Kidney tubule cell (primary cell): ENCODE measurements at regions not wholly inside any gene's neighbourhood (a gene's known extent, or its start where the extent isn't known, plus 50 kb on each side); places are given as distances from the start of the nearest gene placed in this dataset.
"Not testable (repeated sequence)": the region's sequence is repeated elsewhere in the genome, so short reads cannot be mapped to it uniquely, and the experiment has no call there.

Source experiments
- DNase-seq: peaks from one replicate; pipeline ENCODE4 v3.0.0-alpha.2; 2018; ENCODE audit warnings: low spot score

GRCh38 chr1:212495766-212496494 lies 63.2 kb downstream of the NENF start:
- DNase-seq: no peak

DNA sequence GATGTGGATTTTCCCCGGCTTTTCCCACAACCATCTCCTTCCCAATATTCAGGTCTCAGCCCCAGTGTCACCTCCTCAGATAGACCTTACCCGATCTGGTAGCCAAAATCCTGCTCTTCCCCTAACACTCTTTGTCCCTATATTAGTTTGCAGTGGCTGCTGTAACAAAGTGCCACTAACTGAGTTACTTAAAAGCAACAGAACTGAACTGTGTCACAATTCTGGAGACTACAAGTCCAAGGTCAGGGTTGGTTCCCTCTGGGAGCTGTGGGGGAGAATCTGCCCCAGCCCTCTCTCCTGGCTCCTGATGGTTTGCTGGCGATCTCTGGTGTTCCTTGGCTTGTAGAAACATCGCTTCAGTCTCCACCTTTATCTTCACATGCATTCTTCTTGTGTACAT lies 64.0 kb downstream of the NENF start:
- DNase-seq: no peak

- DNase-seq: no peak
Observed at GRCh38 chr1:212497553-212497952, 64.8 kb downstream of the NENF start.

DNA sequence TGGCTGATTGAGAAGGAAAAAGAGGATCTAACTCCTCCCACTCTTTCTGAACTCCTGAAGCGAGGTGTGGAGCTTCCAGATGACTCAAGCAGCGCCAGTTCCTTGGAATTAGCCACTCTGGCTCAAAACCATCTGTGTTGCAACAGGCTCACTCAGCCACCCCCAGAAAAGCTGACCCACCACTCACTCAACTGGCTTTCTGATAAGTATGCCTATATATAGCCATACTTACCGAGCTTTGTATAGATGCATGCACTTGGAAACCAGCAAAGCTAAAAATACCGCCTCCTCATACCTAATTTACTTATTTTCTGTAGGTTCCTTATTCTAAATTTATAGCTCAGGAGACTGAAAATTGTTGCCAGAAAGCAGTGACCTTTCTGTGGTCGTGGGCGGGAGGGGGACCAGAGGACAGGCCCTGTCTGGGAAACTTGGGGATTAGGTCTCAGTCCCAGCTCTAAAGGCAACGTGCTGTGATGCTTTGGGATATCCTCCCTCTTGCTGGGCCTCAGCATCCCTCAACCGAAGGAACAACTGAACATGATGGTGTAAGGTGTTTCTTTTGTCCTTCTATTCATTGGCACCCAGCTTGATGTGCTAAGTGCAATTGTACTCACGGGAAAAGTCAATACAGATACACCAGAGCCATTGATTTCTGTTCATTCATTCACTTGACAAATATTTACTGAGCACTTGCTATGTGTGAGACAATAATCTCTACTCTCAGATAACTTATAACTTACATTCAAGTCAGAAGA lies 65.7 kb downstream of the NENF start:
- DNase-seq: peak; percentile 61

DNA sequence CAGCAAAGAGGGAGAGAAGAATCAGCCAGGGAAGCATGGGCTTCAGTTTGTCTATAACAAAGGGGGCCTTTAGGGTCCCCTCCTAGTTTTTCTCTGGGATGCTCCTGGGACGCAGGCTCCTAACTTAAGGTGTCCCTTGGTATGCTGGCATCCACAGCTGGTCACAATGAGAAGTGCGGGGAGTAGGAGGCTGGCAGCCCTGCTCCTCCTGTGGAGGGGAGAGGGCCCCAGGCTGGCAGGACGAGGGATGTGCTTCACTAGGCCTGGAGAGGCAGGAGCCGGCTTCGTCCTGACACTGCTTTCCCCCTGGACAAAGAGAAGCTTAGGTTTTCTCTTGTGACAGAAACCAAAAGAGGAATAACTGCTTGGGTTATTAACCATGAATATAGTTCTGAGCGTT lies 67.6 kb downstream of the NENF start:
- DNase-seq: no peak

DNA sequence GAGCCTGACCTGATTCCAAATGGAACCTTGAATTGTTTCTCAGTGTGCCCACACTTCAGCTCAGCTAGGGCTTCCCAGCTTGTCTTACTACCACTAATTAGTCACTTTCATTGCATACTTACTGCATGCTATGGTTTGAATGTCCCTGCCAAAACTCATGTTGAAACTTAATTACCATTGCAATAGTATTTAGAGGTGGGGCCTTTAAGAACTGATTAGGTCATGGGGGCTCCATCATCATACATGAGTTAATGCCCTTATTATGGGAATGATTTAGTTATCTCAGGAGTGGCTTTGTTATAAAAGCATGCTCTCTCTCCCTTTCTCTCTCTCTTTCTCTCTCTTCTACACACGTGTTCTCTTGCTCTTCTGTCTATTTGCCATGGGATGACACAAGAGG lies 68.3 kb downstream of the NENF start:
- DNase-seq: no peak

- no peak for DNase-seq
Observed at GRCh38 chr1:212503714-212504113, 71.0 kb downstream of the NENF start.

DNA sequence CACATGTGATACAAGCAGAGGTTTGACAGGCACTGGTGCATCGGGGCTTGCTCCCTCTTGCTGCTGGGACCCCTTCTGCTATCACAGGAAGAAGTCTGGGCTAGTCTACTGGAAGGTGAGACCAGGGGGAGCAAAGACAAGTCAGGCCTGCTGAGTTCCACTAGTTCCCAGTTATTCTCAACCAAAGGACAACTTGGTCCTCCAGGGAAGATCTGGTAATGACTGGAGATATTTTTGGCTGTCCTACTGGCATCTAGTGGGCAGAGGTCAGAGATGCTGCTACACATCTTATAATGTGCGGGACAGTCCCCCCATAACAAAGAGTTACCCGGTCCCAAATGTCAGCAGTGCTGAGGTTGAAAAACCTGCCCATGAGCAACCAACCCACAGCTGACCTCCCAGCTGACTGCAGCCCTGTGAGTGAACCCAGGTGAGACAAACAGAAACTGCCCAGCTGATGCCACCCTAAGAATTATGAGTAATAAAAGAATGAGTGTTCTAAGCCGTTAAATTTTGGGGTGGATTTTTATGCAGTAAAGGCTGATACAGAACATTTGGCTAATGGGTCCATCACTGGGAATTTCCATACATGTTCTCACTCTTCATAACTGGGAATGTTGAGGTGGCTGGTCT lies 71.6 kb downstream of the NENF start:
- DNase-seq: peak; percentile 17

DNA sequence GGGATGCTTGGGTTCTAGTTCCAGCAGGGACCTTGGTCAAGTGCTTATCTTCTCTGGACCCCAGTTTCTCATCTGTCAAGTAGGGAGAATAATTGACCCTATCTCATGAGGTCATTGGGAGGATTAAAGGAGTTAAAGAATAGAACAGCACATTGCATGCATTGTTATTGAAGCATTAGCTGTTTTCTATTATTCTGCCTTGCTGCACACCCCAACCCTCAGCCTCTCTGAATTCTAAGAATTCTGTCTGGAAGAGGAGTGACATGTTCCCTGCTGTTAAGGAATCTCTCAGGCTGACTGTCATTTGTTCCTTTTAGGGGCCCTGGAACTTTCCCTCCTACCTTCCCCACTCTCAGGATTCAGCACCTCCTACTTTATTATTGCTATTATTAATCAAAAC lies 73.9 kb downstream of the NENF start:
- no peak for DNase-seq

DNA sequence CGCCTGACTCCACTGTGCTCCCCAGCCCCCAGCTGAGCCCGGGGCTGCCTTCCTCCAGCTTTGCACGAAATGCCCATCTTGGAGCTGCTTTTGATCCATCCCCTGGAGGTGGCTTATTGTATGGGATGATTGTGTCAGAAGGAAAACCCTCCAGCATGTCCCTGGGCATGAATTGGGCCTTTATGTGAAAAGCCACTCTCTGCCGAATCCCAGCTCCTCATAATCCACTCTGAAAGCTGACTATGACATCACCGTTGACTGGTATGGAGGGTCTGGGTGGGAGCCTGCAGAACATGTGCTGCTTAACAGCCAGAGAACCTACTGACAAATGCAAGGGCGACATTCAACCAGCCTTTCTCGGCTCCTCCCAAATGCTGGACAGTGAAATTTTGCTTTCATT lies 74.6 kb downstream of the NENF start:
- DNase-seq: no peak

- DNase-seq: peak; percentile 84
Observed at GRCh38 chr1:212512816-212513559, 80.3 kb downstream of the NENF start.

DNA sequence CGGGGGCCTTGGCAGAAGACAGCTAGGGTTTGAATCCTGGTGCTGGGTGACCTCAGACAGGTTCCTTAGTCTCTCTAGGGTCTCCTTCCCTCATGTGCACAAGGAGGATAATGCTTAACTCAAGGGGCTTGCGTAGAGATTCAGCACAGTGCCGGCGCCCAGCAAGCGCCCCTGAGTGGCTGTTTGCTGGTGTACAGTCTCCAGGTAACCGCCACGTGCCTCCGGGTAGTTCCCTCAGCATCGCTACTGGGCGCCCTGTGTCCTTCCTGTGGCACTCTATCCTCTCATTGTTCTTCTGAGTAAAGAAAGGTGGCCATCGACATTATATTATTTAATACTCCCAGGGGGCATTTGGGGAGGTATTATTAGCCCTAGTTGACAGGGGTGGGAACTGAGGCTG lies 80.9 kb downstream of the NENF start:
- DNase-seq: no peak

DNA sequence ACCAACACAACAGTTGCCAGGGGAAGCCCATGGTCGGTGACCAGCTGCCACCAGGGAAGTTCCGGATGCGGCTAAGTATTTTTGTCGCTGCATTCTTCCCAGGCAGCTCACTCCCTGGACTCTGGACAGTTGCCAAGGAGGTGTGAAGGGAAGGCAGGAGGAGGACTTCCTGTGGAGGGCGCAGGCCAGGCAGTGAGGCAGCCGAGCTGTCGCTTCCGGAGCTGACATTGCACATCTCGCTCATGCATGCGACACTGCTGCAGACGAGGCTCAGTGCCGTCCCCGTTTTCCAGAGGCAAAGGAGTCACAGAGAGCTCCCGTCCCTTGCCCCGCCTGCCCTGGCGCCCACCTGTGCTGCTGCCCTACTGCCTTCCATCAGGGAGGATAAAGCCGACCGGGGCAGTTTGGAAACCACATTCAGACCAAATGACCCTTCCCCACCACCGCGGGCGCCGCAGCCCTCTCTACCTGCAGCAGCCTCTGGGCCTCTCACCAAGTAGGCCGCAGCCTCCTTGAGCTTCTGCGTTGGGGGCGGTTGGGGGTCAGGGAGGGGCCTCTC lies 81.4 kb downstream of the NENF start:
- DNase-seq: peak; percentile 99

DNA sequence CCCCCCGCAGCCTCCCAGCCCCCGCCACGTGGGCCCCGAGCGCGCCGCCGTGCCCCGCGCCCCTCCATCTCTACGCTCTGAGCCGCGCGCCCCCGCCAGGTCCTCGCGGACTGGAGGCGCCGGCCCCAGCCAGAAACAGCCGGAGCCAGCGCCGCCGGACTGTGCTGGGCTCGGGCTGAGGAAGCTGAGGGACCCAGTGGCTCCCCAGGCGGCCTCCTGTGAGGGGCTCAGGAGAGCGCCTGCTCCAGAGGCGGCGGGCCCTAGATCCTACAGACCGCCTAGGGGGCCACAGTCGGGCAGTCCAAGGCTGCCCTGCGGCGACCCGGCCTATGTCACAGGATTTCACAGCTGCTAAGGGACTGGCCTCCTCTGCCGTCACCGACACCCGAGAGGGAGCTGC lies 82.1 kb downstream of the NENF start:
- no peak for DNase-seq

GRCh38 chr1:212515329-212515760 lies 82.6 kb downstream of the NENF start:
- no peak for DNase-seq

GRCh38 chr1:212516012-212516411 lies 83.3 kb downstream of the NENF start:
- not testable (repeated sequence) for DNase-seq

DNA sequence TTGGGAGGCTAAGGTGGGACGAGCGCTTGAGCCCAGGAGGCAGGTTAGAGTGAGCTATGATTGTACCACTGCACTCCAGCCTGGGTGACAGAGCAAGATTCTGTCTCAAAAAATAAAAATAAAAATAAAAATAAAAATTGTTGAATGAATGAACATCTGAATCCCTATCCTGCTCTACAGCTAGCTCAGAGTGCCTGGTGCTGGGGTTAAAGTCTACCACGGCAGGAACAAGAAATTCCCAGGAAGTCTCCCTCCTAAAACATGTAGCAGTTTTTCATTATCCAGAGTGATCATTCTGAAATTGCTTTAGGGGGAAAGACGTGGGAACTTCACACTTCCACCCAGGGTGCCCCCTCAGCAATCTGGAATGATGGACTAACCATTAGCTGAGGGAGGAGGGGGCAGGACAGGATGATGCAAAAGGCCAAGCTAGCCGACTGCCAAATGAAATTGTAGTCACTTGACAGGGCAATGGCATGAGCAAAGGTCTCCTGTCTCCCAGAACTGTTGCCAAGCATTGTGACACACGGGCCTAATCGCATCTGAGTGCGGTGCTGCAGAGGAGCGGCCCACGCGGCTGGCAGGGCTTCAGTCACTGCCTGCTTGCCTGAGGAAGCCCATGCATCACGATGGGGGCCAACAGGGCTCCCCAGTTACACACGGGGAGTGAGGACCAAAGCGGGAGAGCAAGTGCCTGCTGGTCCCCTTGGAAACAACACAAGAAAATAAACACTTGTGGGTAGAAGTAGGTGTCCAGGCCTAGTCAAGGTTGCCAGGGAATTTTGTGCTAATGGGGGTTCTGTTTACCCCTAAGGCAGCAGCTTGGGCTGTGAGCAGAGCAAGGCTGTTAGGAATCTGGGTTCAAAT lies 85.7 kb downstream of the NENF start:
- DNase-seq: peak; percentile 73

DNA sequence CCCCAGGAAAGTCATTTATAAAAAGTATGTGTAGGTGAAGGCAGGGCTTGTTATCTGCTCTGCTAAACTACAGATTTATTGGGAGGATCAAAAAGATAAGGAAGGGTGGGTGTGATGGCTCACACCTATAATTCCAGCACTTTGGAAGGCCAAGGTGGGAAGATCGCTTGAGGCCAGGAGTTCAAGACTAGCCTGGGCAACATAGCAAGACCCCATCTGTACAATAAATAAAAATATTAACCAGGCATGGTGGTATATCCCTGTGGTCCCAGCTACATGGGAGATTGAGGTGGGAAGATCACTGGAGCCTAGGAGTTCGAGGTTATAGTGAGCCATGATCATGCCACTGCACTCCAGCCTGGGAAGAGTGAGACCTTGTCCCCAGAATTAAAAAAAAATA lies 86.4 kb downstream of the NENF start:
- DNase-seq: no peak

DNA sequence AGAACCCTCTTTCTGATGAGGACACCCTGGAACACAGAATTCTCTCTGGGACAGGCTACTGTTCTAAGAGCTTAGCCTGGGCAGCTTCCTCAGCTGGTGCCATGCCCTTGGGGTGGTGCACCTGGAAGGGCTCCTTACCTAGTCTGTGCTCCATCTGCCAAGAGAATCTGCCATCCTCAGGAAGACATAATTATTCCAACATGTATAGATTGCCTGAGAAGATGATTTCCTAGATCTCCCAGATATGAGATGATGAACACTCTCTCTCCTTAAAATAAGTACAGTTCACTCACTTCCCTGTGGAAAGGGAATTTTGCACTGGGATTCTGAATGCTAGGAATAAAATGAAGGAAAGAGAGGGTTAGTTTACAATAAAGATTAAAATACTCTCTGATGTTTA lies 87.6 kb downstream of the NENF start:
- DNase-seq: no peak

DNA sequence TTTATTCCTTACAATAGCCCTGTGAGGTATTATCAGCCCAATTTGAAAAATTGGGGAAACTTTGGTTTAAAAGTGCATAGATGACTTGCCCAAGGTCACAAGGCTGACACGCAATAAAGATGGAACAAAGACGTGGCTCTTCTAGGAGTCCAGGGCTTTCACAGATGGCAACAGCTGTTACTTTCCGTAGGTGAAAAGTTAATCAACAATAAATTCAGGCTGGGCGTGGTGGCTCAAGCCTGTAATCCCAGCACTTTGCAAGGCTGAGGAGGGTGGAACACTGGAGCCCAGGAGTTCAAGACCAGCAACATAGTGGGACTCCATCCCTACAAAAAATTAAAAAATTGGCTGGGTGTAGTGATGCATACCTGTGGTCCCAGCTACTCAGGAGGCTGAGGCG lies 87.8 kb upstream of the ATF3 start:
- DNase-seq: no peak

DNA sequence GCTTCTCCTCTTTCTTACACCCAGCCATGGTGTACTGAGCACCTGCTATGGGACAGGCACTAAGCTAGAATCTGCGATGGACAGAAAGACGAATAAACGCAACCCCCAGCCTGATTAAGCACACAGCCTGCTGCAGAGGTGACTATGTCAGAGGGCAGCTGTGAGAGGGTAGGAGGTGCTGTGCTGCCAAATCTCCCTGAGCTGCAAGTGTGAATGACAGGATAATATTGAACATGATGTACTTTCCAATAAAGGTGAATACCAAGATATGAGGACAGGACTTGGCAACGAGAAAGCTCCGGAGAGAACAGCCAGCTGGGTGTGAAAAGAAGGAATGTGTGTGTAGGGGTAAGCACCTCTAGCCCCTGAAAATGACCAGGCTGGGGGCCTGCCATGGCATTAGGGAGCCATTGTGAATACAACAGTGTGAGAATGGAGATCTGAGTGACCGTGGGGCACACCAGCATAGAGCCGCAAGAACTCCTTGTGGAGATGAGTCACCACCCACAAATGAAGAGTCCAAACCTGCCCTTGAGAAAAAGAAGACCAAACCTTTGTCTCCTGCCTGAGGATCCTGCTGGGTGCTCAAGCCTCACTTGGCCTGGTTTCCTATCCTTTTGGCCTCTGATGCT lies 83.0 kb upstream of the ATF3 start:
- DNase-seq: peak; percentile 45
